PC-9 (cell line): ENCODE measurements at regions not wholly inside any gene's neighbourhood (a gene's known extent, or its start where the extent isn't known, plus 50 kb on each side); places are given as distances from the start of the nearest gene placed in this dataset.

ENCODE experiments used
- EZH2 ChIP-seq: fragments of 200-600 bp; sonication (generic); IDR thresholded peaks from 2 replicates; pipeline ENCODE4 v1.8.0; 2017; ENCODE audit warnings: antibody characterized with exemption, low read depth
- TF ChIP-seq, protein P1 (sequence below): fragments of 200-600 bp; sonication (generic); conservative IDR thresholded peaks from 2 replicates; pipeline ENCODE4 v1.6.1; 2017; ENCODE audit warnings: mixed run types, antibody characterized with exemption, mild to moderate bottlenecking, moderate library complexity

DNA sequence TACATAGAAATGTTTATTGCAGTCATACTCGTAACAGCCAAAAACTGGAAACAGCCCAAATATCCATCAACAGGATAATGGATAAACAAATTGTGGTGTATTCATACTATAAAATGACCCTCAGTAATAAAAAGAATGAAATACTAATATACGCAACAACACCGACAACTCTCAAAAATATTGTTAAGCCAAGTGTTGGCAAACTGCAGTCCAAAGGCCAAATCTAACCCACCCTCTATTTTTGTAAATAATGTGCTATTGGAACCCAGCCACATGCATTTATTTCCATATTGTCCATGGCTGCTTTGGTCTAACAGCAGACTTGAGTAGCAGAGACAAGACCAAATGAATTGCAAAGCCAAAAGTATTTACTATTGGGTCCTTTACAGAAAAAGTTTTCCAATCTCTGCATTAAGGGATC lies 151.0 kb downstream of the MREG start:
- TF ChIP-seq, protein P1, sequence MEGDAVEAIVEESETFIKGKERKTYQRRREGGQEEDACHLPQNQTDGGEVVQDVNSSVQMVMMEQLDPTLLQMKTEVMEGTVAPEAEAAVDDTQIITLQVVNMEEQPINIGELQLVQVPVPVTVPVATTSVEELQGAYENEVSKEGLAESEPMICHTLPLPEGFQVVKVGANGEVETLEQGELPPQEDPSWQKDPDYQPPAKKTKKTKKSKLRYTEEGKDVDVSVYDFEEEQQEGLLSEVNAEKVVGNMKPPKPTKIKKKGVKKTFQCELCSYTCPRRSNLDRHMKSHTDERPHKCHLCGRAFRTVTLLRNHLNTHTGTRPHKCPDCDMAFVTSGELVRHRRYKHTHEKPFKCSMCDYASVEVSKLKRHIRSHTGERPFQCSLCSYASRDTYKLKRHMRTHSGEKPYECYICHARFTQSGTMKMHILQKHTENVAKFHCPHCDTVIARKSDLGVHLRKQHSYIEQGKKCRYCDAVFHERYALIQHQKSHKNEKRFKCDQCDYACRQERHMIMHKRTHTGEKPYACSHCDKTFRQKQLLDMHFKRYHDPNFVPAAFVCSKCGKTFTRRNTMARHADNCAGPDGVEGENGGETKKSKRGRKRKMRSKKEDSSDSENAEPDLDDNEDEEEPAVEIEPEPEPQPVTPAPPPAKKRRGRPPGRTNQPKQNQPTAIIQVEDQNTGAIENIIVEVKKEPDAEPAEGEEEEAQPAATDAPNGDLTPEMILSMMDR, result no peak
- TF ChIP-seq EZH2, result no peak
